Muscle of back (tissue), 3 donors: ENCODE measurements at regions not wholly inside any gene's neighbourhood (a gene's known extent, or its start where the extent isn't known, plus 50 kb on each side); places are given as distances from the start of the nearest gene placed in this dataset.
A peak's percentile ranks its signal among the peaks of the same experiment; 100 is the strongest.

ENCODE experiments used
- DNase-seq, 3 donors: peaks; one replicate each; pipeline versions ENCODE4 v3.0.0 to v3.0.0-alpha.2; 2013

- DNase-seq: no peak
These were observed 50.8 kb upstream of the INCENP start for GRCh38 chr11:62073061-62073460.

GRCh38 chr11:62071408-62071807, 52.4 kb upstream of the INCENP start:
- DNase-seq: no peak

- peak in 1 of 3 donors; percentile 72 for DNase-seq
These were observed 53.6 kb upstream of the INCENP start for GRCh38 chr11:62069986-62070919.

- peak in 1 of 3 donors; percentile 19 for DNase-seq
These were observed 54.4 kb upstream of the INCENP start for GRCh38 chr11:62069374-62069773.

- no peak for DNase-seq
These were observed 55.1 kb upstream of the INCENP start for GRCh38 chr11:62068730-62069129.

GRCh38 chr11:62067741-62068140, 56.1 kb upstream of the INCENP start:
- DNase-seq: no peak

GRCh38 chr11:62064221-62064620, 59.6 kb upstream of the INCENP start:
- no peak for DNase-seq

GRCh38 chr11:62062223-62062861, 61.5 kb upstream of the INCENP start:
- no peak for DNase-seq

GRCh38 chr11:62061356-62062222, 62.2 kb upstream of the INCENP start:
- DNase-seq: peak in 1 of 3 donors; percentile 22

GRCh38 chr11:62057069-62057468, 66.7 kb upstream of the INCENP start:
- no peak for DNase-seq

- DNase-seq: no peak
These were observed 67.8 kb upstream of the INCENP start for GRCh38 chr11:62055970-62056369.

GRCh38 chr11:62054484-62055121, 69.2 kb upstream of the INCENP start:
- no peak for DNase-seq

GRCh38 chr11:62054081-62054480, 69.7 kb upstream of the INCENP start:
- no peak for DNase-seq

- DNase-seq: no peak
These were observed 73.1 kb upstream of the INCENP start for GRCh38 chr11:62050716-62051115.

GRCh38 chr11:62048100-62048499, 75.7 kb upstream of the INCENP start:
- peak in 1 of 3 donors; percentile 27 for DNase-seq

- DNase-seq: no peak
These were observed 77.2 kb upstream of the INCENP start for GRCh38 chr11:62046568-62047100.

- no peak for DNase-seq
These were observed 77.2 kb upstream of the FTH1 start for GRCh38 chr11:62044639-62045121.

- DNase-seq: no peak
These were observed 67.9 kb upstream of the FTH1 start for GRCh38 chr11:62035293-62035692.

- DNase-seq: no peak
These were observed 66.6 kb upstream of the FTH1 start for GRCh38 chr11:62034036-62034338.

GRCh38 chr11:62033191-62034035, 66.0 kb upstream of the FTH1 start:
- DNase-seq: no peak
